ENCODE measurements at regions not wholly inside any gene's neighbourhood (a gene's known extent, or its start where the extent isn't known, plus 50 kb on each side); places are given as distances from the start of the nearest gene placed in this dataset.

GRCh38 chr5:123864578-123864977 is 352.6 kb downstream of the CSNK1G3 start:
- Histone ChIP-seq H3K79me2 (ENCODE audit: insufficient read depth, low read depth) (no peaks in the 10 kb centered on the region), H3K9ac (no peak overlapping the region), H3K4me1 (ENCODE audit: low read depth, poor library complexity, severe bottlenecking) (no peaks in the 10 kb centered on the region), H3K4me3 (IDR thresholded peaks at IDR 0.05; ENCODE audit: insufficient read depth, low read depth, low read length) (no peak overlapping the region), H2AFZ (ENCODE audit: low read depth) (no peak overlapping the region), H3K36me3 (ENCODE audit: insufficient read depth) (no peaks in the 10 kb centered on the region), H3K4me2 (no peak overlapping the region), H4K20me1 (ENCODE audit: insufficient read depth) (no peaks in the 10 kb centered on the region), H3K27me3 (ENCODE audit: insufficient read depth, low read depth) (no peaks in the 10 kb centered on the region), H3K27ac (no peak overlapping the region)
- no peak for TF ChIP-seq CTCF (conservative IDR thresholded peaks at IDR 0.05; ENCODE audit: low read depth, low read length)

- Histone ChIP-seq H3K9ac (no peak overlapping the region), H3K79me2 (ENCODE audit: insufficient read depth, low read depth) (no peaks in the 10 kb centered on the region), H3K4me3 (IDR thresholded peaks at IDR 0.05; ENCODE audit: insufficient read depth, low read depth, low read length) (no peak overlapping the region), H3K4me2 (no peak overlapping the region), H4K20me1 (ENCODE audit: insufficient read depth) (no peaks in the 10 kb centered on the region), H3K27ac (no peak overlapping the region), H3K36me3 (ENCODE audit: insufficient read depth) (no peaks in the 10 kb centered on the region), H3K27me3 (ENCODE audit: insufficient read depth, low read depth) (no peaks in the 10 kb centered on the region), H2AFZ (ENCODE audit: low read depth) (no peak overlapping the region), H3K4me1 (ENCODE audit: low read depth, poor library complexity, severe bottlenecking) (no peaks in the 10 kb centered on the region)
- TF ChIP-seq CTCF (conservative IDR thresholded peaks at IDR 0.05; ENCODE audit: low read depth, low read length): no peak
Observed at GRCh38 chr5:123858938-123859337, 347.0 kb downstream of the CSNK1G3 start.

GRCh38 chr5:123856766-123857165 is 344.8 kb downstream of the CSNK1G3 start:
- no peak overlapping the region for H3K9ac ChIP-seq
- TF ChIP-seq CTCF (conservative IDR thresholded peaks at IDR 0.05; ENCODE audit: low read depth, low read length): no peak
- H3K27me3 ChIP-seq (ENCODE audit: insufficient read depth, low read depth): no peaks in the 10 kb centered on the region
- H3K4me3 ChIP-seq (IDR thresholded peaks at IDR 0.05; ENCODE audit: insufficient read depth, low read depth, low read length): no peak overlapping the region
- no peaks in the 10 kb centered on the region for H3K4me1 ChIP-seq (ENCODE audit: low read depth, poor library complexity, severe bottlenecking)
- no peaks in the 10 kb centered on the region for H4K20me1 ChIP-seq (ENCODE audit: insufficient read depth)
- H3K4me2 ChIP-seq: no peak overlapping the region
- H3K36me3 ChIP-seq (ENCODE audit: insufficient read depth): no peaks in the 10 kb centered on the region
- H3K27ac ChIP-seq: no peak overlapping the region
- H3K79me2 ChIP-seq (ENCODE audit: insufficient read depth, low read depth): no peaks in the 10 kb centered on the region
- no peak overlapping the region for H2AFZ ChIP-seq (ENCODE audit: low read depth)

GRCh38 chr5:123855609-123856008 is 343.6 kb downstream of the CSNK1G3 start:
- no peak overlapping the region for H2AFZ ChIP-seq (ENCODE audit: low read depth)
- no peak for TF ChIP-seq CTCF (conservative IDR thresholded peaks at IDR 0.05; ENCODE audit: low read depth, low read length)
- H3K4me2 ChIP-seq: no peak overlapping the region
- no peaks in the 10 kb centered on the region for H3K36me3 ChIP-seq (ENCODE audit: insufficient read depth)
- no peak overlapping the region for H3K4me3 ChIP-seq (IDR thresholded peaks at IDR 0.05; ENCODE audit: insufficient read depth, low read depth, low read length)
- H3K27me3 ChIP-seq (ENCODE audit: insufficient read depth, low read depth): no peaks in the 10 kb centered on the region
- H3K79me2 ChIP-seq (ENCODE audit: insufficient read depth, low read depth): no peaks in the 10 kb centered on the region
- no peak overlapping the region for H3K9ac ChIP-seq
- H3K4me1 ChIP-seq (ENCODE audit: low read depth, poor library complexity, severe bottlenecking): no peaks in the 10 kb centered on the region
- no peak overlapping the region for H3K27ac ChIP-seq
- H4K20me1 ChIP-seq (ENCODE audit: insufficient read depth): no peaks in the 10 kb centered on the region
